ENCODE measurements at regions not wholly inside any gene's neighbourhood (a gene's known extent, or its start where the extent isn't known, plus 50 kb on each side); places are given as distances from the start of the nearest gene placed in this dataset.

DNA sequence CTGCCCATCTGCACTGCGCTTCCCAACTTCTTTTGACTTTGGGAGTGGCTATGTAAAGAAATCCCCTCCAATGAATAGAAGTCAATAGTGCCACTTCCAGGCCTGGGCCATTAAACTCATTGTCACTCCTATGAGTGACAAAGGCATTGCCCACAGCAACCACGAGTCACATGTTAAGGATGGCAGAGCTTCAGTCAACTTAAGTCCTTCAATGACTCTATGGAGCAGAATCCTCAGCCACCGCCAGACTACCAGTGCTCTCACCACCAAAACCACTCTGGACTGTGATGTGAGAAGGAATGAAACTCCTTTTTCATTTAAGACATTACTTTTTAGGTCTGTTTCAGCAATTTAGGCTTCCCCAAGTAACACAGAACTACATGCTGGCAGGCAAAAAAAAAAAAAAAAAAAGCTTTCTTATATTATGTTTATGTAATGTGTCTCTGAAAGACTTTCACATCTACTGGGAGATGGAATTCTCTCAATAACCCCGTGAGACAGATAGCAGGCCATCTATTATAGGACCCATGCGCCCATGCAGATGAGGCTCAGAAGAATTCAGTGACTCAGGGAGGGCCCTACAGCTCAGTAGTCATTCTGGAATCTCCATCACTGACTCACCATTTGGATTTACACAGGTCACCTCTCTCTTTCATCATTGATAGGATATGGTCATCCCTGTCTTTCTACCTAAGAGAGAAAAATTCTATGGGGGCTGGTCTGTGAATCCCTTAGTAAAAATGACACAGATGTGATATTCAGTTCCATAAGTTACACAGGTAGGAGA lies 180.5 kb downstream of the CEMIP2 start:
- TF ChIP-seq, protein P1, sequence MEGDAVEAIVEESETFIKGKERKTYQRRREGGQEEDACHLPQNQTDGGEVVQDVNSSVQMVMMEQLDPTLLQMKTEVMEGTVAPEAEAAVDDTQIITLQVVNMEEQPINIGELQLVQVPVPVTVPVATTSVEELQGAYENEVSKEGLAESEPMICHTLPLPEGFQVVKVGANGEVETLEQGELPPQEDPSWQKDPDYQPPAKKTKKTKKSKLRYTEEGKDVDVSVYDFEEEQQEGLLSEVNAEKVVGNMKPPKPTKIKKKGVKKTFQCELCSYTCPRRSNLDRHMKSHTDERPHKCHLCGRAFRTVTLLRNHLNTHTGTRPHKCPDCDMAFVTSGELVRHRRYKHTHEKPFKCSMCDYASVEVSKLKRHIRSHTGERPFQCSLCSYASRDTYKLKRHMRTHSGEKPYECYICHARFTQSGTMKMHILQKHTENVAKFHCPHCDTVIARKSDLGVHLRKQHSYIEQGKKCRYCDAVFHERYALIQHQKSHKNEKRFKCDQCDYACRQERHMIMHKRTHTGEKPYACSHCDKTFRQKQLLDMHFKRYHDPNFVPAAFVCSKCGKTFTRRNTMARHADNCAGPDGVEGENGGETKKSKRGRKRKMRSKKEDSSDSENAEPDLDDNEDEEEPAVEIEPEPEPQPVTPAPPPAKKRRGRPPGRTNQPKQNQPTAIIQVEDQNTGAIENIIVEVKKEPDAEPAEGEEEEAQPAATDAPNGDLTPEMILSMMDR (IDR thresholded peaks at IDR 0.05; ENCODE audit: low read depth, low read length, poor library complexity, severe bottlenecking): no peak
- TF ChIP-seq EZH2phosphoT487 (IDR thresholded peaks at IDR 0.05; ENCODE audit: borderline replicate concordance, low read length): no peak
